B cell (primary cell): ENCODE measurements at regions not wholly inside any gene's neighbourhood (a gene's known extent, or its start where the extent isn't known, plus 50 kb on each side); places are given as distances from the start of the nearest gene placed in this dataset.

Source experiments
- ATAC-seq: fragments of 200-7000 bp; cut with Tn5 transposase; one replicate; pipeline ENCODE4 v1.10.0; 2021; ENCODE audit warnings: low read depth, mild to moderate bottlenecking, moderate number of reproducible peaks, moderate library complexity
- CTCF ChIA-PET: fragments of 350-600 bp; sonication (Branson Sonifier 250); formaldehyde crosslinking; loops from one replicate; lab custom pipeline; 2021; ENCODE audit warnings: antibody characterized with exemption, inconsistent platforms; lab: Charles Lee
- POLR2A ChIA-PET: fragments of 350-600 bp; sonication (Branson Sonifier 250); formaldehyde crosslinking; loops from one replicate; lab custom pipeline; 2021; ENCODE audit warnings: antibody characterized with exemption; lab: Charles Lee
- DNase-seq: peaks from one replicate; pipeline ENCODE4 v3.0.0; 2013
- H2AFZ ChIP-seq: 2 replicates; pipeline ENCODE4 v1.6.1; 2012; ENCODE audit warnings: mild to moderate bottlenecking, low read depth, low read length; ENCODE audit not compliant: insufficient read depth, poor library complexity, severe bottlenecking
- H3K27ac ChIP-seq, 2 donors: 1 replicate in 1 of 2; 2 replicates in 1 of 2; pipeline ENCODE4 v1.5.1; 2012 to 2013; ENCODE audit warnings: low read length in 2 of 2, mild to moderate bottlenecking in 2 of 2, moderate library complexity in 1 of 2
- H3K27me3 ChIP-seq, 4 experiments: fragments of 200-600 bp in 1 of 4; sonication (generic) in 1 of 4; replicated peaks in 1 of 4; 1 replicate in 2 of 4; 2 replicates in 2 of 4; pipeline versions ENCODE4 v1.6.1 to v1.7.0; 2013 to 2016; ENCODE audit warnings: low read length in 3 of 4, mild to moderate bottlenecking in 2 of 4, mixed read lengths in 1 of 4, moderate library complexity in 1 of 4; ENCODE audit not compliant: insufficient read depth in 4 of 4, control insufficient read depth in 3 of 4; ENCODE audit errors: control extremely low read depth in 1 of 4
- H3K36me3 ChIP-seq, 2 experiments: replicated peaks in 1 of 2; 1 replicate in 1 of 2; 2 replicates in 1 of 2; pipeline versions ENCODE4 v1.6.1 to v1.7.1; 2013; ENCODE audit warnings: low read length in 1 of 2; ENCODE audit not compliant: insufficient read depth in 2 of 2, control insufficient read depth in 1 of 2; ENCODE audit errors: control extremely low read depth in 1 of 2, extremely low read depth in 1 of 2
- H3K4me1 ChIP-seq, 2 donors: fragments of 200-600 bp in 1 of 2; sonication (generic) in 1 of 2; 1 replicate in 1 of 2; 2 replicates in 1 of 2; pipeline versions ENCODE4 v1.5.1 to v1.6.1; 2013 to 2017; ENCODE audit warnings: low read length in 2 of 2; ENCODE audit not compliant: control insufficient read depth in 2 of 2, insufficient read depth in 2 of 2
- H3K4me2 ChIP-seq: replicated peaks from 2 replicates; pipeline ENCODE3; 2012; ENCODE audit warnings: mild to moderate bottlenecking, low read depth, low read length; ENCODE audit not compliant: poor library complexity, severe bottlenecking
- H3K4me3 ChIP-seq, 5 experiments: fragments of 200-600 bp in 1 of 5; sonication (generic) in 1 of 5; 1 replicate in 3 of 5; 2 replicates in 2 of 5; pipeline versions ENCODE4 v1.5.1 to v1.7.0; 2011 to 2016; ENCODE audit warnings: low read length in 4 of 5, mild to moderate bottlenecking in 4 of 5, low read depth in 2 of 5, control low read depth in 1 of 5, moderate library complexity in 1 of 5; ENCODE audit not compliant: insufficient read depth in 1 of 5; ENCODE audit errors: control extremely low read depth in 1 of 5, extremely low read depth in 1 of 5
- H3K79me2 ChIP-seq: fragments of 200-600 bp; sonication (generic); one replicate; pipeline ENCODE4 v1.6.0; 2016; ENCODE audit warnings: low read length; ENCODE audit not compliant: control insufficient read depth, insufficient read depth
- H3K9ac ChIP-seq: fragments of 200-600 bp; sonication (generic); 2 replicates; pipeline ENCODE4 v1.6.1; 2017; ENCODE audit warnings: mild to moderate bottlenecking, low read length, moderate library complexity
- H3K9me3 ChIP-seq, 3 donors: one replicate each; pipeline versions ENCODE4 v1.6.1 to v1.7.1; 2013; ENCODE audit warnings: low read length in 2 of 3; ENCODE audit not compliant: control insufficient read depth in 2 of 3, insufficient read depth in 1 of 3; ENCODE audit errors: control extremely low read depth in 1 of 3
- H4K20me1 ChIP-seq: 2 replicates; pipeline ENCODE4 v1.6.0; 2012; ENCODE audit warnings: mild to moderate bottlenecking, low read length; ENCODE audit not compliant: insufficient read depth, control insufficient read depth, poor library complexity, severe bottlenecking
- H3K27ac Mint-ChIP-seq: one replicate; pipeline ENCODE4 v1.8.0; 2021; ENCODE audit warnings: mixed read lengths
- H3K27me3 Mint-ChIP-seq: one replicate; pipeline ENCODE4 v1.8.0; 2021; ENCODE audit warnings: mixed read lengths
- H3K4me1 Mint-ChIP-seq: one replicate; pipeline ENCODE4 v1.8.0; 2021; ENCODE audit warnings: mixed read lengths
- H3K4me3 Mint-ChIP-seq: one replicate; pipeline ENCODE4 v1.8.0; 2021; ENCODE audit warnings: mixed read lengths
- H3K9me3 Mint-ChIP-seq: one replicate; pipeline ENCODE4 v1.8.0; 2022; ENCODE audit warnings: mixed read lengths; ENCODE audit not compliant: insufficient read depth
- CTCF ChIP-seq: fragments of 200-600 bp; IDR thresholded peaks from one replicate; pipeline ENCODE4 v1.8.0; 2022; ENCODE audit warnings: antibody characterized with exemption, mild to moderate bottlenecking
- EZH2 ChIP-seq: IDR thresholded peaks from 2 replicates; pipeline ENCODE4 v1.6.1; 2012; ENCODE audit warnings: borderline replicate concordance, low read depth, mild to moderate bottlenecking, moderate library complexity, low read length; ENCODE audit not compliant: insufficient read depth, poor library complexity, severe bottlenecking
- WGBS: methylation state at CpG from one replicate; pipeline ENCODE4 v1.1.5; 2013; ENCODE audit warnings: missing lambda C conversion rate; ENCODE audit not compliant: insufficient coverage; 5-methylcytosine and 5-hydroxymethylcytosine counted together
- intact Hi-C: fragments of 100-400 bp; cut with micrococcal nuclease; formaldehyde crosslinking; loops from one replicate; pipeline ENCODE4 v1.10.0; 2022

GRCh38 chr7:52120912-52121311 lies 804.3 kb upstream of the COBL start:
- POLR2A ChIA-PET: no interaction called here
- Mint-ChIP-seq H3K27me3 (no peaks in the 10 kb centered on the region), H3K9me3 (no peaks in the 10 kb centered on the region), H3K27ac (no peak overlapping the region), H3K4me3 (no peak overlapping the region), H3K4me1 (no peaks in the 10 kb centered on the region)
- Histone ChIP-seq H3K4me3 (no peak overlapping the region), H4K20me1 (no peaks in the 10 kb centered on the region), H2AFZ (no peak overlapping the region), H3K4me2 (no peak overlapping the region), H3K4me1 (no peaks in the 10 kb centered on the region), H3K36me3 (no peaks in the 10 kb centered on the region), H3K9ac (no peak overlapping the region), H3K27ac (no peak overlapping the region), H3K27me3 (no peaks in the 10 kb centered on the region), H3K79me2 (no peaks in the 10 kb centered on the region), H3K9me3 (no peaks in the 10 kb centered on the region)
- no CpG with 5 or more reads among the region's 3 CpGs for WGBS
- intact Hi-C loops: no loop called here
- TF ChIP-seq CTCF (no peak), EZH2 (no peak)
- CTCF ChIA-PET: no interaction called here
- ATAC-seq (no peak), DNase-seq (no peak)

- no peak for ATAC-seq
These were observed 802.9 kb upstream of the COBL start for GRCh38 chr7:52119537-52119936.

More at GRCh38 chr7:52119537-52119936, 802.9 kb upstream of the COBL start:
- POLR2A ChIA-PET: no interaction called here
- 29% methylated on average over 1 of the region's 2 CpGs for WGBS
- H3K79me2 ChIP-seq: no peaks in the 10 kb centered on the region
- H3K4me2 ChIP-seq: no peak overlapping the region
- TF ChIP-seq EZH2: no peak
- TF ChIP-seq CTCF: no peak
- no peaks in the 10 kb centered on the region for H4K20me1 ChIP-seq
- H3K9ac ChIP-seq: no peak overlapping the region
- no peak overlapping the region for H3K4me3 ChIP-seq
- no peaks in the 10 kb centered on the region for H3K27me3 Mint-ChIP-seq
- H3K36me3 ChIP-seq: no peaks in the 10 kb centered on the region
- H2AFZ ChIP-seq: no peak overlapping the region
- no peaks in the 10 kb centered on the region for H3K4me1 Mint-ChIP-seq
- CTCF ChIA-PET: no interaction called here
- no peak overlapping the region for H3K27ac Mint-ChIP-seq
- intact Hi-C loops: no loop called here
- no peak for DNase-seq
- no peak overlapping the region for H3K4me3 Mint-ChIP-seq
- no peaks in the 10 kb centered on the region for H3K27me3 ChIP-seq
- no peaks in the 10 kb centered on the region for H3K4me1 ChIP-seq
- H3K9me3 ChIP-seq: no peaks in the 10 kb centered on the region
- H3K27ac ChIP-seq: no peak overlapping the region
- H3K9me3 Mint-ChIP-seq: no peaks in the 10 kb centered on the region
